ENCODE measurements at regions not wholly inside any gene's neighbourhood (a gene's known extent, or its start where the extent isn't known, plus 50 kb on each side); places are given as distances from the start of the nearest gene placed in this dataset.
"Not testable (repeated sequence)": the region's sequence is repeated elsewhere in the genome, so short reads cannot be mapped to it uniquely, and the experiment has no call there.

DNA sequence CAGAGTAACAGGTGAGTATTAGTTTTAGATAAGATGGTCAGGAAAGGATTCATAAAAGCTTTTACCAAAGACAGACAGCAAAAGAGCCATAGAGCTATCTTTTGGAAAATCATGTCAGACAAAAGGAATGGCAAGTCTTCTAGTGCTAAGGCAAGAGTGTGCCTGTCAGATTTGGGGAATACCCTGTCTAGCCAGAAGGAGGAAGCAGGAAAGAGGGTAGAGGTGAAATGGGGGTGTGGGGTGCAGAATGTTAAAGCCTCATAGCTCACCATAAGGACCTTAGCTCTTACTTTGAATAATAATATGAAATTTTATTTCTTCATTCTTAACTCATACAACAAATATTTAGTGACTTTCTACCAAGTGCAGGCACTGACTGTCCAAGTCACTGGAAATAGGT lies 512.1 kb upstream of the ROBO2 start:
- no peak for DNase-seq (ENCODE audit: low spot score)

DNA sequence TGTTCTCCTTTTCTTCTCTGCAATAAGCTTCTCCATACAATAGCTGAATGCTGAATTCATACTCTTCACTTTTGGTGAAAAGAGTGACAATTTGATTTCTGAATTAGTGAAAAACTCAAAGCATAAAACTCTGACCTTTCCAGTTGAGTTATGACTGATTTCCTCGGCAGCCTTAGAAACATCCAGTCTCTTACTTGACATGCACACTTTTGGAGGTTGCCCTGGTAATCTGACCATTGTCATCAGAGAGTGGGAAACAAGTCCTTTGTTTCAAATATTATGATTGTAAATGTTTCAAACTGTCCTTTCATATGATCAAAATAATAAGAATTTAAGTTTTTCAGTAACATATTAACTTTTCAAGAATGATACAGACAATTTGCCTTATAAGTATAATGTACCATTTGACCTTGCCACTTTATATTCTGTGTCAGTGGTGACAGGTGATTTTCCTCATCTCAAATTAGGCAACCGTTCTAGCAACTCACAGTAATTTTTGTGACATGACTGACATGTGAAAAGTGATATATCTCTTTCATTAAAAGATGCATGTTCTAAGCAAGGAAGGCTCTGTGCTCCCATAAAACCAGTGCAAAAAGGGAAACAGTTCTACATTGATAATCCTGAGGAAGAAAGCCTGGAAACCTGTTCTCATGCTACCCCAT lies 507.6 kb upstream of the ROBO2 start:
- DNase-seq (ENCODE audit: low spot score), result no peak

DNA sequence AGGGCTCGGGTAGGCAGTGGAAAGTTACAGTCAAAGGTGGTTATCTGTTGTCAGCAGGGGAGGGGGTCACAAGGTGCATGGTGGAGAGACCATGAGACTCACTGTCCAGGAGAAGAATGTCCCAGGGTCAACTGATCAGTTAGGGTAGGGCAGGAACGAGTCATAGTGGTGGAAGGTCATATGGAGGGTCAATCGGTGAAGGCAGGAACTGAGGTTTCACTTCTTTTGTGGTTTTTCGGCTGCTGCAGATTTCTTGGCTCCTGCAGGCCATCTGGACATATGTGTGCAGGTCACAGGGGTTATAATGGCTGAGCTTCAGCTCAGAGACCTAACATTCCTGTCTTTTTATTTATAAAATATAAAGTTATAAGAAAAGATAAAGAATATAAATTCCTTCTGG lies 506.2 kb upstream of the ROBO2 start:
- not testable (repeated sequence) for DNase-seq (ENCODE audit: low spot score)

DNA sequence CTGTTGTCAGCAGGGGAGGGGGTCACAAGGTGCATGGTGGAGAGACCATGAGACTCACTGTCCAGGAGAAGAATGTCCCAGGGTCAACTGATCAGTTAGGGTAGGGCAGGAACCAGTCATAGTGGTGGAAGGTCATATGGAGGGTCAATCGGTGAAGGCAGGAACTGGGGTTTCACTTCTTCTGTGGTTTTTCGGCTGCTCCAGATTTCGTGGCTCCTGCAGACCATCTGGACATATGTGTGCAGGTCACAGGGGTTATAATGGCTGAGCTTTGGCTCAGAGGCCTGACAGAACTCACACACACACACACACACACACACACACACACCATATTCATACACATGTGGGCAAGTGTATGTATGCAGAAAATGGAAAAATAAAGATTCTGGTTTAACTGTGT lies 502.0 kb upstream of the ROBO2 start:
- not testable (repeated sequence) for DNase-seq (ENCODE audit: low spot score)

DNA sequence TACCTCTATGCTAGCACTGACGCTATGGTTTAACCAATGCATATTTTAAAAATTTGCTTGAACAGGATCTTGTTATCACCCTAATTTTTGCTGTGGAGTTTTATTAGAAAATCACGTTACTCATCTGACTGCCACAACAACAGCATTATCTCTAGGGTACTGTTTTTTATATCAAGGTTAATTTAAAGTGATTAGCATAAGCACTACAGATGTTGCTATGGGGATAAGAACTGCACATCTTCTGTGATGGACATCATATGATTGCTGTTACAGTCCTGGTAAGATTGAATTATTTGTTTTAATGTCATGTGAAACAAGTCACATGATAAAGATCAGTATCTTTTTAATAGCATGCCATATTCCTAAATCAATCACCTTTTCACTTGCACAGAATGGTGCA lies 492.2 kb upstream of the ROBO2 start:
- no peak for DNase-seq (ENCODE audit: low spot score)

DNA sequence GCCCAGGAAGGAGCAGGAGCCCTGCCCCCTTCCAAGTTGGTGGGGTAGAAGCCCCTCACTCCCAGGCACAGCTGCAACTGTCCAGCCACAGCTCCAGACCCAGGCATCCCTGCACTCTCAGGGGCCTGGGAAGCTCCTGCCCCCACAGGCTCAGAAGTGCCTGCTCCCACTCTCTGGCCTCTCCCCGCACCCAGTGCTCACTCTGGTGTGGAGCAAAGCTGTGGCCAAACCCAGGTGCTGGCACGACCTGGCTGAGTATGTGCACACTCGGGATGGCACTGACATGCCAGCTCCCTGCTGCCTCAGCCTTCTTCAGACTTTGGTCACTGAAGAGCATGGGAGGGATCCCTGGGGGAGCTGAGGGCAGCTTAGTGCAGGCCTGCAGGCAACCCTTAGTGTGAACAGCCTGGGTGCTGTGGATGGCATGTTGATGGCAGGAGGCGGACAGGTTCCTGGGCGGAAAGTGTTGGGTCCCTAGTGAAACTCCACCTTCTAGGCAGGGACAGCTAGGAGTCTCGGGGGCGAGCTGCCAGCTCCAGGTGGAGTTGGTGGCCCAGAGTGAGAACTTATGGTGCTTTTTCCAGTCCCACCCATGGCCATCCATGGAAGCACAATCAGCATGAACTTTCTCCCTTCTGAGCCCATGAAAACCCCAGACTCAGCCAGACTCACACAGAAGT lies 489.2 kb upstream of the ROBO2 start:
- DNase-seq (ENCODE audit: low spot score), result no peak

DNA sequence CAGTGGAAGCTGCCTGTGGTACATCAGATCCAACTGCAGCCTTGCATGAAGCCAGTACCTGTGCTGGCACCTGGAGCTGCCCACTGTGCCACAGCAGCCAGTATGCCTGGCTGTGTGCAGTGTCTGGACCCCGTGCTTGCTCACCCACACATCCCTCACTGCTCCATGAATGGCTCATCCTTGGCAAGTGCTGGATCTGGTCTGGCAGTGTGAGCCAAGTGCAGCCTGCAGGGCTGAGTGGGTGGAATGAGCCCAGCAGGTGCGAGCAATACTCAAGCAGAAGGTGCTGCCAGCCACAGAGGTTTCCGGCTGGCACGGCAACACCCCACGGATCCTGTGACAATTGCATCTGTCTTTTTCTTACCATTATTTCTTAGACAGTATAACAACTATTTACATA lies 488.2 kb upstream of the ROBO2 start:
- DNase-seq (ENCODE audit: low spot score), result no peak

DNA sequence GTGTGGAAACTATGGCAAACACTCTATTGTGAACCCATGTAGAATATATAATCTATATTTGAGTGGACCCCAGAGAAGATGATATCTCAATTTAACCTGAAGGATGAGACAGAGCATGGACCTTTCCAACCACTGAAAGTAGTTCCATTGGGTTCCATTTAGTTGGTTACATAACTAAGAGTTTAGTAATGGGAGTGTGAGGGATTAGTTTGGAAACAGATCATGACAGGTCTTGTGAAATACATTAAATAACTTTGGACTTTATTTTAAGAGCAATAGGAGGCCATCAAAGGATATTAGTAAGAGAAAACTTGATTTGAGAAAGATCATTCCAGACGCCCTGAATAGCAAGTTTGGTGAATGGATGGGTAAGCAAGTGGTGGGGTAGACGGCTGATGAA lies 487.2 kb upstream of the ROBO2 start:
- DNase-seq (ENCODE audit: low spot score), result no peak

DNA sequence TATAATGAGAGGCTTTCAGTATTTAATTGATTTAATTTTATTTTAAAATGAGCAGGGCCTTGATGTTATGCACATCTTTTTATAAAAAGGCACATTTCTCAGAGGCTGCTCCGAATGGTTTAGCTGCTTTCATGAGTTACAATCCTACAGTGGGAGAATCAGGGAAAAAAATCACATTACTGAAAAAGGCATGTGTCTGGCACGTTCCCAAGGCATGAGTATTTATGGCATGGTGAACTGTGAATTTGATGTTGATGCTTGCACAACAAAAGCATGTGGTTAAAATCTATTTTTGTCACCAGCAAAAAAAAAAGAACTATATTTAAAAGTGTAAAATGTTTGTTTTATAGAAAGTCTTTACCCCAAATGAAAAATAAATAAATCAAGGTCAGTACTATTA lies 485.2 kb upstream of the ROBO2 start:
- DNase-seq (ENCODE audit: low spot score), result no peak

DNA sequence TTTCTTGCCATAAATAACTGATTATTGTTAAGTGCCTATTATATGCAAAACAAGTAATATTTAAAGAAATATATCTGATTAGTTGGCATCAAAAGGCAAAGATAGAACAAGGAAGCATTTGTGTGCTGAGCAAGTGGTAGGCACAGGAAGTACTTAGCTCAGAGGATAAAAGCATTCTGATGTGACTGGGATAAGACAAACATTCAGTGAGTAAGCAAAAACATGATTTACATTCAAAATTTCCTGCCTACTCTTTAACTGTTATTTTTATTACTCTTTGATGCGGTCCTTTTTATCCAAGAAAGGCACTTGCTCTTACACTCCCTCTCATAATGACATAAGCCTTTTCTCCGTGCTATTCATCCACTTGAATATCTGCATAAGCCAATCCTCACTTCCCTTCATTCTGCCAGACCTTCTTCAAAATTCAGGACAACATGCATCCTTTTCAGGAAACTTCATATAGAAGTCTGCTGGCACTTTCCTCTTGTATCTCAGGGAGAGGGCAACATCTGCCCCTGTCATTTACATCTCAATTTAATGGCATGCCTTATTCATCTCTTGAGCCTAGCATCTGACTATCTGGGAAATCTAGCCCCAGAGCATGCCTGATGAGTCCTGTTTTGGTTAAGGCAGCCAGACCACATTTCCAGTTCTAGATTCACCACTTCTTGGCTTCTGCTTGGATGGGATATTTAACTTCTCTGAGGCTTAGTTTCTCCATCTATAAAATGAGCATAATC lies 478.2 kb upstream of the ROBO2 start:
- peak; percentile 6 for DNase-seq (ENCODE audit: low spot score)

DNA sequence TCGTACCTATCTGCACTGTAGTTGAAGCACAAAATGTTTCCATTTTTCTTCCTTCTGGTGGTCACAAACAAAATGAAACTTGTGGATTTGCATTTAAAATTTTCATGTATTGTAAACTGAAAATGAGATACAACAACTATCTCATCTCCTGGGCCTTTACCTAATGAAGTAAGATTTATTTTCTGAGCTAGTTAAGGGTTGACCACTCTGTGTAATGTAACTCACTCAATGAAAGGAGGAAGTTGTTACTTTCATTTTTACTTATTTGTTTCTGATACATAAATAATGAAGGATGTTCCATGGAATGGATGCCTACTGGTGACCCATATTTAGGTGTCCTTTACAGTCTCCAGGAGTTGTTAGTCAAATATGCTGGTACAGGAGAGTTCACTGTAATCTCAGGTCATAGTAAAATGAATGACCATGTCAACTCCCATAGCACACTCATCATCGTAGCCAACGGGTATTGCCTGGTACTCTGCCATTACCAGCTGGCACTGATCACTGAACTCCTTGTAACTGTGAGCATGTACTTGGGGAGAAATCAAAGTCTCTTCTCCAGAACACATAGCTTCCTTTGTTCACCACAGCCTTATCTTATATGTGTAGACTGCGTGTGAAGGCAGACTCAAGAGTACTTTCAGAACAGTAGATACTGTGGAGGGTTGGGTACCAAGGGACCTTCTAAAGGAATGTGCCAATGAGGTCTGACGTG lies 474.2 kb upstream of the ROBO2 start:
- no peak for DNase-seq (ENCODE audit: low spot score)

DNA sequence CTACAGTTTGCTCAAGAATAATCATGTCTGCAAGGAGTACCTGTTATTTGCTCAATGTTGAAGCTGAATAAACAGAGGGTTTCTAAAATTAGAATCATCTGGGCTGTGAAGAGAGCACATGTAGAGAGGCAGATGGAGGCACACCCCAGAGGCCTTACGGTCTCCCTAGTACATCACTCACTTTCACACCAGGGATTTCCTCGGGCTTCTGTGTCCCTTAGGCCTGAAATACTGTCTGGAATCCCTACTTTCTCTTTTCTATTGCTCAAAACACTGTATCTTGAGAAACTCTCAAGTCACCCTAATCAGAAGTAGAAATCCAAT lies 473.7 kb upstream of the ROBO2 start:
- DNase-seq (ENCODE audit: low spot score), result no peak

DNA sequence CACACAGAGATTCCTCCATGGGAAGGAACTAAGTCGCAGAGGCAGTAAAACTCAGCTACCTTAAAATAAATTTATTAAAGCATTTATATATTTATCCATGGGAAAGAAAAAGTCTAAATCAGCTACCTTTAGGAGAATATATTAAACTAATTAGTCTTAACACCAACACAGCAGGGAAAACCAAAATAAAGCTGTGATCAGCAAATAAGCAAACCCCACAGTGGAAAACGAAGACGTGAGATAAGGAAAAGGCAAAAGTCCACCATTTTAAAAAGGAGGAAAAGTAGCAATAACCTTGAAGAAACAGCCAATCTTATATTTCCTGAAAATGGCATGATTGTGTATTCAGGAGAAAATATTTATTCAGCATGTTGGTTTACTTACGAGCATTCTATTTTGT lies 473.0 kb upstream of the ROBO2 start:
- no peak for DNase-seq (ENCODE audit: low spot score)

DNA sequence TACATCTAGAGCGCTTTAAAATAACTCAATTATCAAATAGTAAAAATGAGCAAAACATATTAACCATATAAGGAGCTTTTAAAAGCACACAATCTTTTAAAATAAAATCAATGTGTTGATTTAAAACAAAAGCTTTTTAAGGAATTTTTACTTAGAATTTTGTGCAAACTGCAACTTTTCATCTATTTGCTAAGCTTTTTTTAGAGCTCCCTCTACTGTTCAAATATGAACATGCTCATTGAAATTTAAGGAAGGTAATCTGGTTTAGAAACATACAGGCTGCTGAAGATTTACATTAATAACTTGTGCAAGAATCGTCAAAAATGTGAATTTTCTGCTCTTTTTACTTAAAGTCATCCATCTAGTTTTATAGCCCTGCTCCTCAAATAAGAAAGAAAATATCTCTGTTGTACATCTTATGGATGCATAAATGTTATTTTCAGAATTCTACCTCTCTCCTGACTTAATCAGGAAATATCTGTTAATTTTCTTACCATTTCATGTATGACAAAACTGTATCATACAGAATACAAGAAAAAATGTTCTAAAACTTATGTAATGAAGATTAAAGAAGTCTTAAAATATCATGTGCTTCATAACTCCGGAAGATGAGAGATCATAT lies 469.4 kb upstream of the ROBO2 start:
- DNase-seq (ENCODE audit: low spot score), result peak; percentile 36

DNA sequence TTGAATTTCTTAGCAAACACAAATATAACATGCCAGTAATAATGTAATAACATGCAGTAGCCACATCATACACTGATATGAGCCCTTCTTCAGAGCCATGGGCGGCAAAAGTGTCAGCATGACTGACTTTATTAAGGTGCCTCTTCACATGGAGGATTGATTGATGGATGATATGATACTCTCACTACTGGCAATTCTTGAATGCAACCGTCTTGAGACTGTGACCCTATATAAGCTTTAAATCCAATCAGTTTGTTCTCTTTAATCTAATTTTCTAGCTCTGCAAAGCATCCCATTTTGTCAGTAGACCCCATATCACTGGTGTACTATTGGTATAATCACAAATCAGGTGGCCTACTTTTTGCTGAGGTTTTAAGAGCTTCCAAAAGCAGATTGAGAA lies 463.7 kb upstream of the ROBO2 start:
- no peak for DNase-seq (ENCODE audit: low spot score)

DNA sequence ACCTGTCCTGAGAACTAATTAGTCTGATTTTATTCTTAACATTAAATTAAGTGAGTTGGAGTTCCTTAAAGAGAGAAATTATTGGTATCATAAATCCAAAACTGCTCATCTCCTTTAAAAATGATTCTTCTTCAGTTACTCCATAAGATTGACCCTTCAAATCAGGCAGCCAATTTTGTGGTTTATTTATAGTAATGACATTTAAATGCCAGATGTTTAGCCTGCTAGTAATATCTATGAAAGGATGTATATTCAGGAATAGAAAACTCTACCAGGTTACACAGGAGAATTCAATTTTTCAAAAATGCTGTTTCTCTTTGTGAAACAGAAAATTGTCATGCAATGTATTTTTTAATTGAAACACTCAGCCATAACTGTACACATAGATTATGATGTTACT lies 457.8 kb upstream of the ROBO2 start:
- no peak for DNase-seq (ENCODE audit: low spot score)

DNA sequence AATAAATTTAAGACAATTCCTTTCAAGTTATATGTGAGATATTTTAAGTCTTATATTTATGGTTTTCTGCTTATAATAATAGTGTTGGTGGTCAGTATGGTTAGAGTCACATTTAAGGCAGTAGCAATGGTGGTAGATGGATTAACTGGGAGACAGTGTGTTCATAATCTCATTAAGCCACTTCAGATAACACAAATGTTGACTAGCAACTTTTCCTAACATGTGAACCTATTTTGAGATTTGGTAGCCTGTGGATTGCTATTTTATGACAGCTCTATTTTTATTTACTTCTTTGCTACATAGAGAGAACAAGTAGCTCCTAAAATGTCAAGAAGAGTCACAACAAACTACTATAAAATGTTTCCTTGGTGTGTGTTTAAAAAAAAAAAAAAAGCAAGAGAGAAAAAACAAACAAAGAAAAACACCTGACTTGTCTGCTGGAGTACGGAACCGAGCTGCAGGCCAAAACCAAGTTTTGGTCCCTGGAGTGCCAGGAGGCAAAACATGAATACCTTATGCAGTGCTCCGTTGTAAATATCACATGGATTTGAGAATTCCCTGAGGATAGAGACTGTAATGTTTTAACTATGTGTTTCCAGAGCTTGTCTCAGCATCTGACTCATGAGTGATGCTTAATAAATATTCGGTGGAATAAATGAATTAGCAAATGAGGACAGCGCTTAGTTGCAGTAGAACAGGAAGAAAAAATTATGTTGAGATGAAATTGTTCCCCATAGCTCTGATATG lies 457.1 kb upstream of the ROBO2 start:
- no peak for DNase-seq (ENCODE audit: low spot score)

DNA sequence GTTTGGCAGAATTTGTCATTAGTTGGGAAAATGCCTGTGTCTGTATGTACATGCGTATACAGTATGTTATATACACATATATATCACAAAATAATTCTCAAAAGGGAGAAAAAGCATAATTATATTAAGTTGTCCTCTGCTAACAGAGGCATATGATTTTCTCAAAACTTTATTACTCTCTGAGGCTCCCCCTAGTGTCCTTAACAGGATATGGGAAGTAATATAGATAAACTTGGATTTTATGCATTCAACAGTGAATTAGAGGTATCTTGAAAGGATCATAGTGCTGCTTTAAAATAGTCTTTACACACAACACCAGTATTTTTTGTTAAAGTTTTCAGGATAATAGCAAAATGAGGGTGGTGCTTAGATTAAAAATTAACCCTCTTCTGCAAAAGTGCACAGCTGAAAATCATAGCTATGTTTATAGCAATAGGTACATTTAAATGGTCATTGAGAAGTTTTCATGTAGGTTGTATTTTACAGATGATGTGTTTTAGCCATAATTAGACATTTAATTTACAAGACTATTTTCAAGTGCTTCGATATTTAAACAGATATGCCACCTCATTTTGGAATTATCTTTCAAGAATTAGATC lies 454.0 kb upstream of the ROBO2 start:
- DNase-seq (ENCODE audit: low spot score), result peak; percentile 24

DNA sequence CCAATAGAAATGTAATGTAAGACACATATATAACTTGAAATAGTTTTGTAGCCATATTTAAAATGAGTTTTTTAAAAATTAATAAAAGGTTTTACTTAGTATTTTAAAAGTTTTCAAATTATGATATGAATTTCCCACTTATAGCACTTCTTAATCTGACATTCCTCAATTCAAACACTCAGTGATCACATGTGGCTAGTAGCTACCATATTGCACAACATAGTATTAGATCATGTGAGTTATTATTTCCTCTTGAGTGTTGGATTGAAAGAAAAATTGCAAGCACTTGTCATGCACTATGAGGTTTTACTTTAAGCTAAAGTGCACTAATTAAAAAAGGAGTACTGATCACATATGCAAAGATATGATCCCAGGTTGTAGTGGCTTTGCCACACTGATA lies 453.4 kb upstream of the ROBO2 start:
- DNase-seq (ENCODE audit: low spot score), result no peak

DNA sequence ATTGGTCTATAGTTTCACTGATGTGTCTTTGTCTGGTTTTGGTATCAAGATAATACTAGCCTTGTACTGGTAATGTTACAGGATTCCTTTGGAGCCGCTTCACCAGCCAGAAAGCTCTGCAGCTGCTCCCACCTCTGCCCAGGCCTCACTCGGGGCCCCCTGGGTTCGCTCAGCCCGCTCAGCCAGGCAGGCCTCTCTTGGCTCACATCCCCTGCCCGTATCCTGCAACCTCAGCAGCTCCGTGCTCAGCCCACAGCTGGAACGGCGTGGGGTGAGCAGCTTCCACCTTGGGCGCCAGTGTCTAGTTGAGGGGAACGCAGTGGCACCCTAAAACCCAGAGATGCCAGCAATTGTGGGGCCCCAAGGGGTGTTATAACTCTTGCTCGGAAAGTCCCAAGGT lies 429.7 kb upstream of the ROBO2 start:
- no peak for DNase-seq (ENCODE audit: low spot score)

DNA sequence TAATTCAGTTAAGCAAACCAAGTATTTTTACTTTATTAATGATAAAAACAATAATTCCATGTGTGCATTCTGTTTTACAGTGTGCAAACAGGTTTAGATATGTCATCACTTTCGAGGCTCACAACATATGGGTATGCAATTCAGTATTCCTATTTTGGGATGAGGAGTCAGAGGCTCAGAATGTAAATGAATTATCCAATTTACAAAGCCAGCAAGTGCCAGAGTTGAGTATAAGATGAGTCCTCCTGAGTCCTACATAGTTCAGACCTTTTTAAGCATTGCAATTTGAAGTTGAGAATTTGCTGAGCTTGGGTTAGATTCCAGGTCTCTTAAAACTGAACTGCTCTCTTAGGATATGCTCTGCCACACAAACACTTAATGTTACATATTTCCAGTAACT lies 424.2 kb upstream of the ROBO2 start:
- DNase-seq (ENCODE audit: low spot score), result no peak

Measured in kidney tubule cell (primary cell).